ENCODE measurements at regions not wholly inside any gene's neighbourhood (a gene's known extent, or its start where the extent isn't known, plus 50 kb on each side); places are given as distances from the start of the nearest gene placed in this dataset.

DNA sequence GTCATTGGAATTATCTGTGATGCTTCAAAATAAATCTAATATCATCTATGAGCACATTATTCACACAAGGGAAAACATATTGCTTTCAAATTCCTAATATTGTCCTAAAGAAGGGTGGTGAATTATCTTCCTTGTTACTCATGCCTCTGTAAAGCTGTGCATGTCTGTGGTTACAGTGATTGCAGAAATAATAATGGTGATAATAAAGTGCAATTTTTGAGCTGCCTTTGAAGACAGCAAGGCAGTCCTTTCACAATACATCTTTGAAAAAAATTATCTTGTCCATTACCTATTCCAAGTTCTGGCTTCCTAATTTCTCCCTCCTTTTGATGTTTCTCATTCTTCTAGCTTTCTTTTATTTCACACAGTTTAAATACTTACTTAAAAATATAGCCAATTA lies 442.1 kb upstream of the EYS start:
- ATAC-seq (no peak), DNase-seq (ENCODE audit: low read depth, low spot score) (no peak), FAIRE-seq (no peak)
- H3K79me2 ChIP-seq (ENCODE audit: control insufficient read depth, insufficient read depth, low read length) = no peaks in the 10 kb centered on the region
- H3K4me1 ChIP-seq (ENCODE audit: control insufficient read depth, insufficient read depth, low read length) = no peaks in the 10 kb centered on the region
- no peak overlapping the region for H3K27ac ChIP-seq (ENCODE audit: control insufficient read depth, insufficient read depth)
- no peak overlapping the region for H3K4me3 ChIP-seq
- no peak overlapping the region for H3K4me2 ChIP-seq (ENCODE audit: control insufficient read depth, insufficient read depth)
- H4K20me1 ChIP-seq (ENCODE audit: control insufficient read depth, insufficient read depth) = no peaks in the 10 kb centered on the region
- no peak overlapping the region for H3K9ac ChIP-seq (ENCODE audit: control insufficient read depth, insufficient read depth, low read length)
- intact Hi-C loops (cut with micrococcal nuclease; ENCODE audit: unreplicated experiment) = no loop called here
- H2AFZ ChIP-seq (ENCODE audit: control insufficient read depth, low read depth, low read length) = no peak overlapping the region
- in situ Hi-C loops (cut with MboI) = no loop called here
- RAD21 ChIA-PET (ENCODE audit: unreplicated experiment) = no interaction called here
- no TSS peak for BruUV-seq (replicated peaks)
- CTCF ChIA-PET = no interaction called here
- H3K9me3 ChIP-seq (replicated peaks; ENCODE audit: control insufficient read depth, insufficient read depth, low read length) = no peaks in the 10 kb centered on the region
- H3K27me3 ChIP-seq (replicated peaks in 1 of 2; ENCODE audit: control insufficient read depth in 2 of 2, insufficient read depth in 2 of 2, low read length in 1 of 2) = no peaks in the 10 kb centered on the region
- POLR2A ChIA-PET = no interaction called here
- SMC1A ChIA-PET (ENCODE audit: uncharacterized antibody, unreplicated experiment) = no interaction called here
- no peaks in the 10 kb centered on the region for H3K36me3 ChIP-seq (ENCODE audit: control insufficient read depth in 2 of 2, insufficient read depth in 2 of 2, low read length in 1 of 2)
- TF ChIP-seq MTA2 (IDR thresholded peaks at IDR 0.05; ENCODE audit: low read depth) = no peak
- no peak for TF ChIP-seq SP1 (IDR thresholded peaks at IDR 0.05; ENCODE audit: low read depth, low read length)
- TF ChIP-seq STAT3 (IDR thresholded peaks at IDR 0.05; ENCODE audit: low read depth, low read length) = no peak
- TF ChIP-seq CEBPB (IDR thresholded peaks at IDR 0.05; ENCODE audit: borderline replicate concordance in 1 of 2, low read depth in 2 of 2, low read length in 2 of 2) = no peak
- TF ChIP-seq, protein P1, sequence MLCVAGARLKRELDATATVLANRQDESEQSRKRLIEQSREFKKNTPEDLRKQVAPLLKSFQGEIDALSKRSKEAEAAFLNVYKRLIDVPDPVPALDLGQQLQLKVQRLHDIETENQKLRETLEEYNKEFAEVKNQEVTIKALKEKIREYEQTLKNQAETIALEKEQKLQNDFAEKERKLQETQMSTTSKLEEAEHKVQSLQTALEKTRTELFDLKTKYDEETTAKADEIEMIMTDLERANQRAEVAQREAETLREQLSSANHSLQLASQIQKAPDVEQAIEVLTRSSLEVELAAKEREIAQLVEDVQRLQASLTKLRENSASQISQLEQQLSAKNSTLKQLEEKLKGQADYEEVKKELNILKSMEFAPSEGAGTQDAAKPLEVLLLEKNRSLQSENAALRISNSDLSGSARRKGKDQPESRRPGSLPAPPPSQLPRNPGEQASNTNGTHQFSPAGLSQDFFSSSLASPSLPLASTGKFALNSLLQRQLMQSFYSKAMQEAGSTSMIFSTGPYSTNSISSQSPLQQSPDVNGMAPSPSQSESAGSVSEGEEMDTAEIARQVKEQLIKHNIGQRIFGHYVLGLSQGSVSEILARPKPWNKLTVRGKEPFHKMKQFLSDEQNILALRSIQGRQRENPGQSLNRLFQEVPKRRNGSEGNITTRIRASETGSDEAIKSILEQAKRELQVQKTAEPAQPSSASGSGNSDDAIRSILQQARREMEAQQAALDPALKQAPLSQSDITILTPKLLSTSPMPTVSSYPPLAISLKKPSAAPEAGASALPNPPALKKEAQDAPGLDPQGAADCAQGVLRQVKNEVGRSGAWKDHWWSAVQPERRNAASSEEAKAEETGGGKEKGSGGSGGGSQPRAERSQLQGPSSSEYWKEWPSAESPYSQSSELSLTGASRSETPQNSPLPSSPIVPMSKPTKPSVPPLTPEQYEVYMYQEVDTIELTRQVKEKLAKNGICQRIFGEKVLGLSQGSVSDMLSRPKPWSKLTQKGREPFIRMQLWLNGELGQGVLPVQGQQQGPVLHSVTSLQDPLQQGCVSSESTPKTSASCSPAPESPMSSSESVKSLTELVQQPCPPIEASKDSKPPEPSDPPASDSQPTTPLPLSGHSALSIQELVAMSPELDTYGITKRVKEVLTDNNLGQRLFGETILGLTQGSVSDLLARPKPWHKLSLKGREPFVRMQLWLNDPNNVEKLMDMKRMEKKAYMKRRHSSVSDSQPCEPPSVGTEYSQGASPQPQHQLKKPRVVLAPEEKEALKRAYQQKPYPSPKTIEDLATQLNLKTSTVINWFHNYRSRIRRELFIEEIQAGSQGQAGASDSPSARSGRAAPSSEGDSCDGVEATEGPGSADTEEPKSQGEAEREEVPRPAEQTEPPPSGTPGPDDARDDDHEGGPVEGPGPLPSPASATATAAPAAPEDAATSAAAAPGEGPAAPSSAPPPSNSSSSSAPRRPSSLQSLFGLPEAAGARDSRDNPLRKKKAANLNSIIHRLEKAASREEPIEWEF (IDR thresholded peaks at IDR 0.05; ENCODE audit: insufficient replicate concordance, low read depth, low read length) = no peak
- TF ChIP-seq, protein P2, sequence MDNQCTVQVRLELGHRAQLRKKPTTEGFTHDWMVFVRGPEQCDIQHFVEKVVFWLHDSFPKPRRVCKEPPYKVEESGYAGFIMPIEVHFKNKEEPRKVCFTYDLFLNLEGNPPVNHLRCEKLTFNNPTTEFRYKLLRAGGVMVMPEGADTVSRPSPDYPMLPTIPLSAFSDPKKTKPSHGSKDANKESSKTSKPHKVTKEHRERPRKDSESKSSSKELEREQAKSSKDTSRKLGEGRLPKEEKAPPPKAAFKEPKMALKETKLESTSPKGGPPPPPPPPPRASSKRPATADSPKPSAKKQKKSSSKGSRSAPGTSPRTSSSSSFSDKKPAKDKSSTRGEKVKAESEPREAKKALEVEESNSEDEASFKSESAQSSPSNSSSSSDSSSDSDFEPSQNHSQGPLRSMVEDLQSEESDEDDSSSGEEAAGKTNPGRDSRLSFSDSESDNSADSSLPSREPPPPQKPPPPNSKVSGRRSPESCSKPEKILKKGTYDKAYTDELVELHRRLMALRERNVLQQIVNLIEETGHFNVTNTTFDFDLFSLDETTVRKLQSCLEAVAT (IDR thresholded peaks at IDR 0.05) = no peak
- no peak for TF ChIP-seq PAX8 (IDR thresholded peaks at IDR 0.05)
- no peak for TF ChIP-seq ATF7 (IDR thresholded peaks at IDR 0.05; ENCODE audit: low read depth)
- TF ChIP-seq, protein P3, sequence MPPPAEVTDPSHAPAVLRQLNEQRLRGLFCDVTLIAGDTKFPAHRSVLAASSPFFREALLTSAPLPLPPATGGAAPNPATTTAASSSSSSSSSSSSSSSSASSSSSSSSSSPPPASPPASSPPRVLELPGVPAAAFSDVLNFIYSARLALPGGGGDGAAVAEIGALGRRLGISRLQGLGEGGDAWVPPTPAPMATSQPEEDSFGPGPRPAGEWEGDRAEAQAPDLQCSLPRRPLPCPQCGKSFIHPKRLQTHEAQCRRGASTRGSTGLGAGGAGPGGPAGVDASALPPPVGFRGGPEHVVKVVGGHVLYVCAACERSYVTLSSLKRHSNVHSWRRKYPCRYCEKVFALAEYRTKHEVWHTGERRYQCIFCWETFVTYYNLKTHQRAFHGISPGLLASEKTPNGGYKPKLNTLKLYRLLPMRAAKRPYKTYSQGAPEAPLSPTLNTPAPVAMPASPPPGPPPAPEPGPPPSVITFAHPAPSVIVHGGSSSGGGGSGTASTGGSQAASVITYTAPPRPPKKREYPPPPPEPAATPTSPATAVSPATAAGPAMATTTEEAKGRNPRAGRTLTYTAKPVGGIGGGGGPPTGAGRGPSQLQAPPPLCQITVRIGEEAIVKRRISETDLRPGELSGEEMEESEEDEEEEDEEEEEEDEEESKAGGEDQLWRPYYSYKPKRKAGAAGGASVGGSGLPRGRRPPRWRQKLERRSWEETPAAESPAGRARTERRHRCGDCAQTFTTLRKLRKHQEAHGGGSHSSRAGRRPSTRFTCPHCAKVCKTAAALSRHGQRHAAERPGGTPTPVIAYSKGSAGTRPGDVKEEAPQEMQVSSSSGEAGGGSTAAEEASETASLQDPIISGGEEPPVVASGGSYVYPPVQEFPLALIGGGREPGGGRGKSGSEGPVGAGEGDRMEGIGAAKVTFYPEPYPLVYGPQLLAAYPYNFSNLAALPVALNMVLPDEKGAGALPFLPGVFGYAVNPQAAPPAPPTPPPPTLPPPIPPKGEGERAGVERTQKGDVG (CRISPR knock-in tag; IDR thresholded peaks at IDR 0.05) = no peak
- TF ChIP-seq YY1 (IDR thresholded peaks at IDR 0.05; ENCODE audit: low read depth, low read length) = no peak
- TF ChIP-seq RUNX3 (IDR thresholded peaks at IDR 0.05; ENCODE audit: low read length) = no peak
- TF ChIP-seq HDAC2 (IDR thresholded peaks at IDR 0.05) = no peak
- no peak for TF ChIP-seq FOS (IDR thresholded peaks at IDR 0.05; ENCODE audit: borderline replicate concordance, extremely low read depth, insufficient read length)
- TF ChIP-seq, protein P4, sequence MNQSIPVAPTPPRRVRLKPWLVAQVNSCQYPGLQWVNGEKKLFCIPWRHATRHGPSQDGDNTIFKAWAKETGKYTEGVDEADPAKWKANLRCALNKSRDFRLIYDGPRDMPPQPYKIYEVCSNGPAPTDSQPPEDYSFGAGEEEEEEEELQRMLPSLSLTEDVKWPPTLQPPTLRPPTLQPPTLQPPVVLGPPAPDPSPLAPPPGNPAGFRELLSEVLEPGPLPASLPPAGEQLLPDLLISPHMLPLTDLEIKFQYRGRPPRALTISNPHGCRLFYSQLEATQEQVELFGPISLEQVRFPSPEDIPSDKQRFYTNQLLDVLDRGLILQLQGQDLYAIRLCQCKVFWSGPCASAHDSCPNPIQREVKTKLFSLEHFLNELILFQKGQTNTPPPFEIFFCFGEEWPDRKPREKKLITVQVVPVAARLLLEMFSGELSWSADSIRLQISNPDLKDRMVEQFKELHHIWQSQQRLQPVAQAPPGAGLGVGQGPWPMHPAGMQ (IDR thresholded peaks at IDR 0.05; ENCODE audit: borderline replicate concordance) = no peak
- TF ChIP-seq ZNF207 (IDR thresholded peaks at IDR 0.05; ENCODE audit: borderline replicate concordance) = no peak
- TF ChIP-seq ZBED1 (IDR thresholded peaks at IDR 0.05; ENCODE audit: borderline replicate concordance) = no peak
- no peak for TF ChIP-seq SRF (IDR thresholded peaks at IDR 0.05; ENCODE audit: low read depth in 2 of 2, low read length in 2 of 2)
